K562 (cell line): ENCODE measurements at regions not wholly inside any gene's neighbourhood (a gene's known extent, or its start where the extent isn't known, plus 50 kb on each side); places are given as distances from the start of the nearest gene placed in this dataset. TPM values are rescaled to one million over a fixed set of nuclear protein-coding genes. Genes with fewer than 3 reads are reported as not detected.

Experiments
- ATAC-seq: fragments of 200-7000 bp; cut with Tn5 transposase; 3 replicates; pipeline ENCODE4 v1.9.1; 2020; ENCODE audit warnings: moderate library complexity
- BruUV-seq: library from RNA; stranded (reverse); fragments of 400-500 nt; replicated peaks from 2 replicates; lab custom pipeline; 2021; lab: Mats Ljungman, UMichigan
- CTCF ChIA-PET: fragments of 300-600 bp; formaldehyde crosslinking; extraction: SDS; loops from one replicate; lab custom pipeline; 2021; ENCODE audit warnings: low intra/inter-chr PET ratio; lab: Yijun Ruan, JAX
- POLR2A ChIA-PET: fragments of 300-600, 350-650 bp; sonication (Branson Sonifier 250); formaldehyde crosslinking; extraction: SDS; loops from one replicate; lab custom pipeline; 2021; ENCODE audit warnings: antibody characterized with exemption, inconsistent platforms; lab: Yijun Ruan, JAX
- DNase-seq, 4 experiments: peaks; one replicate each; pipeline versions ENCODE4 v3.0.0 to v3.0.0-alpha.2; 2011 to 2018; ENCODE audit warnings: low spot score in 3 of 4, mixed read lengths in 3 of 4; ENCODE audit errors: extremely low read depth in 1 of 4
- FAIRE-seq: peaks from 2 replicates; lab custom pipeline; 2011; peaks lifted over from hg19 to GRCh38; lab: Jason Lieb, UNC
- H2AFZ ChIP-seq: 2 replicates; pipeline ENCODE4 v1.6.0; 2011; ENCODE audit warnings: low read depth, low read length, control low read depth, inconsistent platforms
- H3K27ac ChIP-seq: fragments of 200-600 bp; 3 replicates; pipeline ENCODE4 v1.8.0; 2011; ENCODE audit warnings: low read depth, mild to moderate bottlenecking, control low read depth, inconsistent platforms, low read length, moderate library complexity, mixed read lengths; ENCODE audit errors: extremely low read depth
- H3K27me3 ChIP-seq, 2 experiments: fragments of 300-600 bp in 1 of 2; 2 replicates in 1 of 2; 3 replicates in 1 of 2; pipeline versions ENCODE4 v1.6.0 to v1.8.0; 2011; ENCODE audit warnings: inconsistent platforms in 2 of 2, low read length in 2 of 2, mild to moderate bottlenecking in 1 of 2, mixed read lengths in 1 of 2, moderate library complexity in 1 of 2; ENCODE audit not compliant: control insufficient read depth in 2 of 2, insufficient read depth in 2 of 2
- H3K36me3 ChIP-seq: fragments of 300-600 bp; 3 replicates; pipeline ENCODE4 v1.8.0; 2011; ENCODE audit warnings: mild to moderate bottlenecking, low read length, inconsistent platforms; ENCODE audit not compliant: control insufficient read depth, insufficient read depth
- H3K4me1 ChIP-seq, 2 experiments: fragments of 200-600 bp in 1 of 2; replicated peaks in 1 of 2; 2 replicates in 1 of 2; 3 replicates in 1 of 2; pipeline versions ENCODE4 v1.5.1 to v1.8.0; 2011; ENCODE audit warnings: inconsistent platforms in 2 of 2, low read length in 2 of 2, mild to moderate bottlenecking in 1 of 2, mixed read lengths in 1 of 2, moderate library complexity in 1 of 2; ENCODE audit not compliant: control insufficient read depth in 2 of 2, insufficient read depth in 2 of 2
- H3K4me2 ChIP-seq: 2 replicates; pipeline ENCODE4 v1.6.1; 2011; ENCODE audit warnings: low read length, control low read depth, inconsistent platforms, mixed read lengths; ENCODE audit not compliant: insufficient read depth
- H3K4me3 ChIP-seq: fragments of 200-600 bp; sonication (generic), shearing (Covaris generic); 2 replicates; pipeline ENCODE4 v1.5.1; 2016; ENCODE audit warnings: control low read depth, inconsistent platforms
- H3K79me2 ChIP-seq: fragments of 200-600 bp; 3 replicates; pipeline ENCODE4 v1.8.0; 2011; ENCODE audit warnings: low read length, inconsistent platforms; ENCODE audit not compliant: control insufficient read depth, insufficient read depth
- H3K9ac ChIP-seq, 2 experiments: 2 replicates each; pipeline versions ENCODE4 v1.6.0 to v1.6.1; 2011; ENCODE audit warnings: low read depth in 2 of 2, low read length in 2 of 2, control low read depth in 1 of 2, inconsistent platforms in 1 of 2, mild to moderate bottlenecking in 1 of 2, mixed read lengths in 1 of 2; ENCODE audit not compliant: insufficient read depth in 1 of 2
- H3K9me1 ChIP-seq: one replicate; pipeline ENCODE4 v1.6.0; 2011; ENCODE audit warnings: inconsistent platforms, mild to moderate bottlenecking, low read length, moderate library complexity; ENCODE audit not compliant: control insufficient read depth, insufficient read depth
- H3K9me3 ChIP-seq: replicated peaks from 2 replicates; pipeline ENCODE4 v1.5.1; 2011; ENCODE audit warnings: low read depth, low read length, inconsistent platforms; ENCODE audit not compliant: control insufficient read depth, insufficient read depth
- H4K20me1 ChIP-seq: replicated peaks from 2 replicates; pipeline ENCODE4 v1.6.1; 2011; ENCODE audit warnings: low read length, inconsistent platforms, mixed read lengths; ENCODE audit not compliant: control insufficient read depth, insufficient read depth
- BRCA1 ChIP-seq, 2 experiments: fragments of 450-650 bp in 1 of 2; sonication (generic) in 1 of 2; formaldehyde crosslinking in 1 of 2; IDR thresholded peaks; 2 replicates each; pipeline versions ENCODE4 v1.5.0 to v1.6.1; 2017 to 2020; ENCODE audit warnings: mild to moderate bottlenecking in 1 of 2, missing genetic modification reagents in 1 of 2
- CREB1 ChIP-seq, 2 experiments: sonication (generic) in 1 of 2; formaldehyde crosslinking in 1 of 2; IDR thresholded peaks; 2 replicates each; pipeline versions ENCODE4 v1.6.1 to v1.8.0; 2012 to 2022; ENCODE audit warnings: inconsistent platforms in 1 of 2, mild to moderate bottlenecking in 1 of 2, missing genetic modification reagents in 1 of 2, moderate library complexity in 1 of 2
- MCM2 ChIP-seq: fragments of 450-650 bp; IDR thresholded peaks from 2 replicates; pipeline ENCODE4 v1.6.1; 2017; ENCODE audit warnings: low read depth, mild to moderate bottlenecking
- MEF2A ChIP-seq: IDR thresholded peaks from 2 replicates; pipeline ENCODE4 v1.6.1; 2011; ENCODE audit warnings: low read depth, mild to moderate bottlenecking, low read length, moderate library complexity; ENCODE audit not compliant: control insufficient read depth
- WGBS: fragments of 100-300 bp; shearing (Covaris generic); methylation state at CpG from one replicate; pipeline ENCODE4 v1.1.6; 2016; ENCODE audit warnings: low coverage, mixed read lengths; ENCODE audit not compliant: insufficient coverage; ENCODE audit errors: missing lambda C conversion rate; 5-methylcytosine and 5-hydroxymethylcytosine counted together
- in situ Hi-C: fragments of 300-500 bp; cut with MboI; formaldehyde crosslinking; loops from 4 replicates; pipeline ENCODE4 v1.15.0; 2018; ENCODE audit warnings: inconsistent platforms, mixed read lengths
- intact Hi-C: fragments of 100-400 bp; cut with micrococcal nuclease; formaldehyde crosslinking; loops from 2 replicates; pipeline ENCODE4 v1.14.2; 2022
- microRNA counts: library from miRNA; unstranded; fragments of <30 nt; microRNA quantifications from one replicate; lab custom pipeline; 2016
- microRNA-seq: library from miRNA; unstranded; fragments of <30 nt; microRNA quantifications from one replicate; pipeline ENCODE4, GENCODE V29; 2018; ENCODE audit warnings: borderline microRNAs expressed
- small RNA-seq: library from RNA; depleted of rRNA; stranded (forward); fragments of <200 nt; gene quantifications from one replicate; pipeline ENCODE3, GENCODE V24; 2014
- TF ChIP-seq, protein P1 (sequence below): fragments of 150-350 bp; conservative IDR thresholded peaks from 2 replicates; pipeline ENCODE4 v1.6.1; 2014; ENCODE audit warnings: low read length
- TF ChIP-seq, protein P2 (sequence below), 2 experiments: fragments of 450-650 bp; IDR thresholded peaks; 2 replicates each; pipeline ENCODE4 v1.6.1; 2018; ENCODE audit warnings: mild to moderate bottlenecking in 2 of 2, low read depth in 1 of 2; ENCODE audit not compliant: partially characterized antibody in 2 of 2

DNA sequence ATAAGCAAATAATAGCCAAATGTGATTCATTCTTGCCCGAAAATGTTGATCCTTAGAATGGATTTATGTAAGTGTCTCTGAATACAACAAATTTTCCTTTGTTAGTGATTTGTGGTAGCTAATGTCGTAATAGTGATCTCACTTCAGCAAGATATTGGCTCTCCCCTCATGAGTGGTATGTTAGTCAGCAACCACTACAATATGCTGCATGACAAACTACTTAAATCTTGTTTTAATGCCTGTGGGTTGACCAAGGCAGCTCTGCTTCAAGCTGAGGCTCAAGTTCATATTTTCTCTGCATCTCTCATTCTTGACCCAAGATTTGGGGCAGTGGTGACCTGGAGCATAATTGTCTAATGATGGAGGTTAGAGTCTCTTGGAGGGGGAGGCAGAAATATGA is 49.8 kb upstream of the GALNT15 start:
- Histone ChIP-seq H3K9me1 (no peaks in the 10 kb centered on the region), H3K4me1 (no peaks in the 10 kb centered on the region), H3K9me3 (no peaks in the 10 kb centered on the region), H3K4me2 (no peak overlapping the region), H4K20me1 (no peaks in the 10 kb centered on the region; the same call in 1 of the 2 replicates), H3K27me3 (peaks cover 2 to 4% of the 10 kb centered on the region in 2 experiments; a peak in 2 of 5 replicates), H2AFZ (no peak overlapping the region), H3K4me3 (no peak overlapping the region), H3K79me2 (no peaks in the 10 kb centered on the region), H3K27ac (no peak overlapping the region), H3K9ac (no peak overlapping the region), H3K36me3 (no peaks in the 10 kb centered on the region)
- no peak for DNase-seq
- no peak for ATAC-seq
- in situ Hi-C loops, result no loop called here
- BruUV-seq, result no TSS peak
- no peak for FAIRE-seq
- WGBS, result 0% methylated on average over 2 of the region's 2 CpGs
- ChIA-PET CTCF (no interaction called here), POLR2A (interaction anchor here (1.1 kb wide), 1 partner anchor 8 kb away, joined by 3 read pairs; no protein-coding TSS in a partner anchor)
- no peak for TF ChIP-seq CREB1 (IDR thresholded peaks at IDR 0.05)
- no peak for TF ChIP-seq CREB1 (CRISPR knock-in tag; IDR thresholded peaks at IDR 0.05)
- TF ChIP-seq, protein P1, sequence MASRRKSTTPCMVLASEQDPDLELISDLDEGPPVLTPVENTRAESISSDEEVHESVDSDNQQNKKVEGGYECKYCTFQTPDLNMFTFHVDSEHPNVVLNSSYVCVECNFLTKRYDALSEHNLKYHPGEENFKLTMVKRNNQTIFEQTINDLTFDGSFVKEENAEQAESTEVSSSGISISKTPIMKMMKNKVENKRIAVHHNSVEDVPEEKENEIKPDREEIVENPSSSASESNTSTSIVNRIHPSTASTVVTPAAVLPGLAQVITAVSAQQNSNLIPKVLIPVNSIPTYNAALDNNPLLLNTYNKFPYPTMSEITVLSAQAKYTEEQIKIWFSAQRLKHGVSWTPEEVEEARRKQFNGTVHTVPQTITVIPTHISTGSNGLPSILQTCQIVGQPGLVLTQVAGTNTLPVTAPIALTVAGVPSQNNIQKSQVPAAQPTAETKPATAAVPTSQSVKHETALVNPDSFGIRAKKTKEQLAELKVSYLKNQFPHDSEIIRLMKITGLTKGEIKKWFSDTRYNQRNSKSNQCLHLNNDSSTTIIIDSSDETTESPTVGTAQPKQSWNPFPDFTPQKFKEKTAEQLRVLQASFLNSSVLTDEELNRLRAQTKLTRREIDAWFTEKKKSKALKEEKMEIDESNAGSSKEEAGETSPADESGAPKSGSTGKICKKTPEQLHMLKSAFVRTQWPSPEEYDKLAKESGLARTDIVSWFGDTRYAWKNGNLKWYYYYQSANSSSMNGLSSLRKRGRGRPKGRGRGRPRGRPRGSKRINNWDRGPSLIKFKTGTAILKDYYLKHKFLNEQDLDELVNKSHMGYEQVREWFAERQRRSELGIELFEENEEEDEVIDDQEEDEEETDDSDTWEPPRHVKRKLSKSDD, result no peak
- no peak for TF ChIP-seq BRCA1 (IDR thresholded peaks at IDR 0.05)
- no peak for TF ChIP-seq BRCA1 (CRISPR knock-in tag; IDR thresholded peaks at IDR 0.05)
- no peak for TF ChIP-seq MEF2A
- TF ChIP-seq, protein P2, sequence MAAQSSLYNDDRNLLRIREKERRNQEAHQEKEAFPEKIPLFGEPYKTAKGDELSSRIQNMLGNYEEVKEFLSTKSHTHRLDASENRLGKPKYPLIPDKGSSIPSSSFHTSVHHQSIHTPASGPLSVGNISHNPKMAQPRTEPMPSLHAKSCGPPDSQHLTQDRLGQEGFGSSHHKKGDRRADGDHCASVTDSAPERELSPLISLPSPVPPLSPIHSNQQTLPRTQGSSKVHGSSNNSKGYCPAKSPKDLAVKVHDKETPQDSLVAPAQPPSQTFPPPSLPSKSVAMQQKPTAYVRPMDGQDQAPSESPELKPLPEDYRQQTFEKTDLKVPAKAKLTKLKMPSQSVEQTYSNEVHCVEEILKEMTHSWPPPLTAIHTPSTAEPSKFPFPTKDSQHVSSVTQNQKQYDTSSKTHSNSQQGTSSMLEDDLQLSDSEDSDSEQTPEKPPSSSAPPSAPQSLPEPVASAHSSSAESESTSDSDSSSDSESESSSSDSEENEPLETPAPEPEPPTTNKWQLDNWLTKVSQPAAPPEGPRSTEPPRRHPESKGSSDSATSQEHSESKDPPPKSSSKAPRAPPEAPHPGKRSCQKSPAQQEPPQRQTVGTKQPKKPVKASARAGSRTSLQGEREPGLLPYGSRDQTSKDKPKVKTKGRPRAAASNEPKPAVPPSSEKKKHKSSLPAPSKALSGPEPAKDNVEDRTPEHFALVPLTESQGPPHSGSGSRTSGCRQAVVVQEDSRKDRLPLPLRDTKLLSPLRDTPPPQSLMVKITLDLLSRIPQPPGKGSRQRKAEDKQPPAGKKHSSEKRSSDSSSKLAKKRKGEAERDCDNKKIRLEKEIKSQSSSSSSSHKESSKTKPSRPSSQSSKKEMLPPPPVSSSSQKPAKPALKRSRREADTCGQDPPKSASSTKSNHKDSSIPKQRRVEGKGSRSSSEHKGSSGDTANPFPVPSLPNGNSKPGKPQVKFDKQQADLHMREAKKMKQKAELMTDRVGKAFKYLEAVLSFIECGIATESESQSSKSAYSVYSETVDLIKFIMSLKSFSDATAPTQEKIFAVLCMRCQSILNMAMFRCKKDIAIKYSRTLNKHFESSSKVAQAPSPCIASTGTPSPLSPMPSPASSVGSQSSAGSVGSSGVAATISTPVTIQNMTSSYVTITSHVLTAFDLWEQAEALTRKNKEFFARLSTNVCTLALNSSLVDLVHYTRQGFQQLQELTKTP (IDR thresholded peaks at IDR 0.05; ENCODE audit: low read depth in 1 of 2, partially characterized antibody in 2 of 2), result no peak
- no peak for TF ChIP-seq MCM2
- intact Hi-C loops, result no loop called here

MicroRNA genes in the stretch of these regions (microRNA counts, 767-probe panel; counts per million panel counts)
- microRNA hsa-miR-563 (lab: Ali Mortazavi, UCI), result not detected

Small RNA genes in the stretch of these regions (microRNA-seq; reads per million reads assigned to microRNA genes)
- not detected for gene MIR563

Small RNA genes in the stretch of these regions (small RNA-seq; reads per million reads assigned to genes)
- gene MIR563, result not detected
